ENCODE measurements at regions not wholly inside any gene's neighbourhood (a gene's known extent, or its start where the extent isn't known, plus 50 kb on each side); places are given as distances from the start of the nearest gene placed in this dataset.
"Not testable (repeated sequence)": the region's sequence is repeated elsewhere in the genome, so short reads cannot be mapped to it uniquely, and the experiment has no call there.

GRCh38 chr15:45812200-45812599 lies 177.4 kb downstream of the SQOR start:
- DNase-seq: no peak

- DNase-seq: not testable (repeated sequence)
These were observed 182.7 kb downstream of the SQOR start for GRCh38 chr15:45817578-45817977.

- DNase-seq: no peak
These were observed 186.6 kb downstream of the SQOR start for GRCh38 chr15:45821390-45821789.

- not testable (repeated sequence) for DNase-seq
These were observed 188.1 kb downstream of the SQOR start for GRCh38 chr15:45822968-45823367.

- DNase-seq: no peak
These were observed 192.4 kb downstream of the SQOR start for GRCh38 chr15:45827275-45827674.

DNA sequence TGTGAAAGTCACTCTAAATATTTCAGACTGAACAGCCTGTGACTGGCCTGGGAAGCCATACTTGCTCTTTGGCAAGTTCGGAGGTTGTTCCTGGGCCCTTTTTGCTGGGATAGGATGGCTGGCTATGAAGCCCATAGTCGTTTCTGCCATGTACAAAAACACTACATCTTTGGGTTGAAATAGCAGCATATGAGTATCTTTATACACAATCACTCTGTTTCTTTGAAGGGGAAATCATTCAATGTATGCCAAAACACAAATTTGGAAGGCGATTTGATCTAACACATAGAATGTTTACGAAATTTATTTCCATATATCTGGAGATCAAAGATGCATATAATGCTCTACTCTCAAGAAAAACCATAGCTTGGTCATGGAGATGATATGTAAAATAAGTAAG lies 192.9 kb downstream of the SQOR start:
- no peak for DNase-seq

DNA sequence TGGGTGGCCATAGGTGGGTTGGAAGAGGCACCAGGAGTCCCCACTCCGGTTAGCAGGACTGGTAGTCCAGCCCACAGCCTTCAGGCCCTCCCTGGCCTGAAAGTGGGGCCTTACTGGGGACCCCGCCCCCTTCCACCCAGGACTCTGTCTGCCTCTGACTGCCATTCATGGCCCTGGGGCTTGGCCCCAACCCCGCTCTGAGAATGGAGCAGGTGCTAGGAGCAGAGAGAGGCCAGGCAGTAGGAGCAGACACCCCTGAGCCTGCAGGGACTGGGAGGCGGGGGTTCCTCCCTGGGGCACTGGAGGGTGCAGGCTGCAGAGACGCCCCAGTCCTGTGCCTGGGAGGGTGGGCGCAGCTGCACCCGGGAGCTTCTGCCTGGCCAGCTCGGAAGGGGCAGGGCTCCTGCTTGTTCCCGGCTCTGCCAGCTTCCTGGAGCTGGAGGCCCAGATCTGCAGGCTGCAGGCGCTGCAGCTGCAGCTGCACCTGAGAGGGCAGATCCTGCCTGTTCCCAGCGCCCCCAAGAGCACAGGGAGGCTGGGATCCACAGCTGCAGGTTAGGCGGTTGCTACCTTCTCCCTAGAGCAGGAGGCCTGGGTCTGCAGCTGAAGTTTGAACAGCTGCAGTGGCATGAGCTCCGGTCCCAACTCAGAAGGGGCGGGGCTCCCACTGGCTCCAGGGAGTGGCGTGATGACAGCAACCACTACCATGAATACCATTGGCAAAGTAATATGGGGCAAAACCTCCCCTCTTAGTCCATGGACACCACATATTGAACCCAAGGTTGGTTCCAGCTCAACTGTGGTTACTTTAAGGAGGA lies 194.7 kb downstream of the SQOR start:
- no peak for DNase-seq

DNA sequence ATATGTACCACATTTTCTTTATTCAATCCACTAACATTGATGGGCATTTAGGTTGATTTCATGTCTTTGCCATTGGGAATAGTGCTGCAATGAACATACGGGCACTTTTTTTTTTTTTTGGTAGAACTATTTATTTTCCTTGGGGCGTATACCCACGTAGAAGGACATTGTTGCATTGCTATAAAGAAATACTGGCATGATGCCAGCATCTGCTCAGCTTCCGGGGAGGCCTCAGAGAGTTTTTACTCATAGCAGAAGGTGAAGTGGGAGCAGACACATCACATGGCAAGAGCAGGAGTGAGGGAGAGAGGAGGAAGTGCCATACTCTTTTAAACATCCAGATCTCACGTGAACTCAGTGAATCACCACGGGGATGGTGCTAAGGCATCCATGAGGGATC lies 197.0 kb downstream of the SQOR start:
- no peak for DNase-seq

DNA sequence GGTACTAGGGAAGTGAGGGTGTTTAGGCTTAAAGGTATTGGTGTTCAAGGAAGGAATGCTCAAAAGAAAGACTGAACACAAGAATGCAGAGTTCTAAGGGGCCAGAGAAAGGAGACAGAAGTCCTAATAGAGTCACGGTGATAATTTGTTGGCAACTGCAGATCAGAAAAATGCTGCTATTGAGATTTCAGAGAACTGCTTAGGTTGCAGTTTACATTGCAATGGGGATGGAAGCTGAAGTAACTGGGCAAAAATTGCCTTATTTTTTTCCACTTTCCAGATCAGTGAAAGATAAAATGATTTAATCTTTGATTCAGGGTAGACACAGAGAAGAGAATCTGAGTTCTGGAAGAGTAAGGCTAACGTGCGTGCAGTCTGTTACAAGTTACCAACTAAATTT lies 199.8 kb downstream of the SQOR start:
- DNase-seq: no peak

DNA sequence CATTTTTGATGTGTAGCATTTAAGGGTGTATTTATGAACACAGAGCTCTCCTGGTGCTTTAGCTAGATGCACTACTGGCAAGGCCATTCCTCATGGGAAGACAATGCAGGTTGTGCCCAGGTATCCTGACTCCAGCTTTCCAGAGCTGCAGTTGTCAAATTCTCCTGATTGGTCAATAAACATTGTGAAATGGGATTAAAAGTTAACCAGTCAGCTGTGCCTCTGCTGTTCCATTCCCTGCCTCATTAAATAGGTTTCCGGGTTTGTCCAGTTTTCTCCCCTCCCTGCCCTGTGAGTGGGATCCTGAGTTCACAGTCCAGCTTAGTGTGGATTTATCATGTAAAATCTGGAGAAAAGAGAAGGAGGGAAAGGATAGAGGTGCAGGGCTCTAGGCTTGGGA lies 207.3 kb downstream of the SQOR start:
- no peak for DNase-seq

DNA sequence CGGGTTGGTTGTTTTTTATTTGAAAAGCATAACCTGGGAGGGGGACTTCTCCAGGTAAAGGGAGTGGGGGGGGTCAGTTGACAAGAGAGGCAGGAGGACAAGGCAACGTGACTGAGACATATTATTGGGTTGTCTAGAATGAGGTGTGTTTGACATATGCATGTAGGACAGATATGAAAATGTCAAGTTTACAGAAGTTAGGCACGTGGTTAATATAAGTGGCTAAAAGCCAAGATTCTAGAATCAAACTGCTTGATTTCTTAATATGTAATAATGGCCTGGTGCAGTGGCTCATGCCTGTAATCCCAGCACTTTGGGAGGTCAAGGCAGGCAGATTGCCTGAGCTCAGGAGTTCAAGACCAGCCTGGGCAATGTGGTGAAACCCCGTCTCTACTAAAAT lies 212.8 kb downstream of the SQOR start:
- DNase-seq: no peak

DNA sequence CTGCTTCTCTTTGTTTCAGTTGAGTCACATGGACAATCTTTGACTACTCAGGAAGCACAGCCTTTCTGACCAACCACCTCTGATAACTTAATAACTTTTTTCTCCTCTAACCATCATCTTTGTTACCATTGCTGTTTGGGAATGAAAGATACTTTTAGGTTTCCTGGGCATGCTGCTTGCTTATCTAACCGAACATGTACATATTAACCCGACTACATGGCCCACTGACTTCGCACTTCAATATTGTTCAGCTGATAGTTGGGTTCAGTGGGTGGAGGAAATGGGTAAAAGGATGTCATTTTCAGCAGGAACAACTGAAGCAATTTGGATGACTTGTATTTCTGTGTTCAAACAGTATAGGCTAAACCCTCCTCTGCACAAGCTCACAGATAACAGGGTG lies 214.3 kb downstream of the SQOR start:
- no peak for DNase-seq

DNA sequence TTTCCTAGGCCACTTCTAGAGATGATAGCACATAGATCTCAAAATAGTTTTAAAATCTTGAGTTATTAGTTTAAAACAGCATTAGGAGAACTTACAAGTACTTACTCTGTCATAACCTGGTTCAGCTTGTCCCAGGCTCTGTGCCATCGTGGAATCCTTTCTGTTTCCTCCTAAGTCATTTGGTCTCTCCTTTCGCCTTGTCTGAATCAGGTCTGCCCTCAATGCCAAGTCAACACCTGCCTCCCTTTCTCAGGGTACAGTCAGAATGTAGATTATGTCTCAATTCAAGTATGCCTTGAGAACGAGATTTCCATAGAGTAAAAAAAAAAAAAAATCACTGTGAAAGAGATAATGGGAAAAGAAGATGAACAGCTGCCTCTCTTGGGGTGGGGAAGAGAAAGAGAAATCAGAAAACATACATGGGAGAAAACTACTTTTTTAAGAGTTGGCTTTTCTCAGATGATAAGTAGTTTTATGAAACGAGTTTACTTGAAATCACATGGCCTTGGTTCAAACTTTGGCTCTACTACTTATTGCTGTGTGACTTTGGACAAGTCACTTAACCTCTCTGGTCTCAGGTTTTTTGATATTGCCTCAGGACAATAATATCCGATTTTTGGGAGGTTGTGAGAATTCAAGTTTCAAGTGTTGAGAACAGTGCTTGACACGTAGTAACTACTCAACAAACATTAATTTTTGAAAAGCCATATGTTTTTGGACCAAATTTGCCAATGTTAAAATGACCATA lies 219.8 kb downstream of the SQOR start:
- DNase-seq: no peak

- peak; percentile 9 for DNase-seq
These were observed 220.5 kb downstream of the SQOR start for GRCh38 chr15:45855210-45855906.

GRCh38 chr15:45855907-45856579 lies 221.2 kb downstream of the SQOR start:
- DNase-seq: no peak

- no peak for DNase-seq
These were observed 222.5 kb downstream of the SQOR start for GRCh38 chr15:45857291-45857690.

DNA sequence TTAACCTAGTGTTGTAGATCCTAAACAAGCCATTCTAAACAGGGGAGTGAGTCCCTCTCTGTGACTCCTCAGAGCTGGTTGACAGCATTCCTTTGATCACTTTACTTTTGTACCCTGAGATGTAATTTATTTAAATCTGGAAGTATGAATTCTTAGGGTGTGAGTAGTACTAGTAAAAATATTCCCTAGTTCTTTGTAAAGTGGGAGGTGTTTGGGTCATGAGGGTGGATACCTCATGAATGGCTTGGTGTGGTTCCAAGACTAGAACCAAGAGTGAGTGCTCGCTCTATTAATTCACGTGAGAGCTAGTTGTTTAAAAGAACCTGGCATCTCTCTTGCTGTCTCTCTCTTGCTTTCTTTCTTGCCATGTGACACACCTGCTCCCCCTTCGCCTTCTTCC lies 223.7 kb downstream of the SQOR start:
- DNase-seq: no peak

DNA sequence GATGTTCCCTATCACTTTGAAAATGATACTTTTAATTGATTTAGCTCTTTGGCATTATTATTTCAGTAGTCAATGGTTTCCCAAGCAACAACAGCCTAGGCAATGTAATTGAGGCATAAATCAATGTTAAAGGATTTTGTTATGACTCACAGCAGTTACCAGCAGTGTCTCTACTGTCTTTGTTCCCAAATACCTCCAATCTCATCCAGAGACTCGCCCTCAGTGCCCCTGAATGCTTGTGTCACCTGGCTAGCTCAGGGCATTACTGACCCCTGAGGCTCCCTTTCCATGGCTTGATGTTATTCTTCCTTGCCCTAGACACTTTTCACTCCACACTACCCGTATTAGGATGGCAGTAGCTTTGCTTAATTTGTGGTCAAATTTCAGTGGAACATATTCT lies 227.2 kb downstream of the SQOR start:
- no peak for DNase-seq

- no peak for DNase-seq
These were observed 229.2 kb downstream of the SQOR start for GRCh38 chr15:45863881-45864580.

GRCh38 chr15:45866616-45867015 lies 231.8 kb downstream of the SQOR start:
- no peak for DNase-seq

DNA sequence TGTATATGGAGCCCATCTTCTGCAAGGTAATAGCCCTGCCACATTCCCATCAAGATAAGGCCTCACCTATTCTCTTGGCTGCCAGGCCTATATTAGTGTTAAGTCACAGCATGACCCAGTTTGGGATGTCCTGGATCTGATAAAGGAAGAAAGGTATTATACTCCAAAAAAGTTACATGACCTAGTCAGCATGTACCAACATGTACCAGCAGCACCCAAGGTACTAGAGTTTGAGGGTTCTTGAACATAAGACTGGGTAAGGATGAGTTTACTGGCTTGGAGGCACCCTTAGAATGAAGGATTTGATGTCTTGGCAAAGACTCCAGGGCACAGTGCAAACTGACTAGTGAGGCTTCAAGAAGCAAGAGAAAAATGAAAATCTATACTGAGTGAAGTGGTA lies 232.5 kb downstream of the SQOR start:
- DNase-seq: no peak

DNA sequence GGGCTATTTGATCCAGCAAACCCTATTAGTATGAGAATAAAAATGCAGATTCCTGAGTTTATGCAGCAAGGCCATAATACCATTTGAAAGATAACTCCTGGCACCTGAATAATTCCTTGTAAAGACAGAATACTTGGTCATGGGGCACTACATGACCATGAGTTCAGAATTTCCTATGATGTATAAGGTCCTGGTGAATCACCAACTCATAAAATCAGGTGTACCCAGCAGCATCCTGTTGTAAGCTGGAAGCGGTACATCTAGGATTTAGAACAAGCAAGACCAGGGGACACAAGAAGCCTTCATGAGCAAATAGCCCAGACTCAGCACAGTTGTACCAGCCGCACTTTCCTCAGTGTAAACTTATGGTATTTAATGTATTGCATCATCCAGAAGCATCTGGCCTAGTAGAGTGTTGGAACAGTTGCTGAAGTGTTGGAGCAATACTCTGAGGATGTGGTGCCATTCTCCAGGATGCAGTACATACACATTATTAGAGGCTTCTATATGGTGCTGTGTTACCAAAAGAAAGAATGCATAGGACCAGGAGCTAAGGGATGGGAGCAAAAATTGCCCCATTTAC lies 233.4 kb downstream of the SQOR start:
- peak; percentile 83 for DNase-seq

Measured in MV-4-11 (cell line).